ENCODE measurements at regions not wholly inside any gene's neighbourhood (a gene's known extent, or its start where the extent isn't known, plus 50 kb on each side); places are given as distances from the start of the nearest gene placed in this dataset.

DNA sequence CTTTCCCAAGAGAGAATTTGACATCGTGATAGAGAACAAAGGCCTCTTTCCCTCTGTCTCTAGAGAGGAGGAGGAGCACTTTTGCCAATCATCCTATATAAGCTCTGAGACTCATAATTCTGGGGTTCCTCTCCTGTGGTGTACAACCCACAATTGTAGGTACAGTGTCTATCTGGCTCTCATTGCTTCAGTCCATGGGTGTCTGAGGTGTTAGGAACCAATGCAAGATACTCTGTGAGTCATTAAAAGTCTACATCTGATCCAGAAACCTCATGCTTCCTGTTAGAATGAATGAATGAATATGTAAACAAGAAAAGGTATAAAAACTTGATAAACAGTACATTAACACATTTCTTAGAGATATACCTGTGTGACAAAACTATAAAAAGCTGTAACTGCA lies 356.7 kb downstream of the QKI start (continued):
- TF ChIP-seq PRPF4 (IDR thresholded peaks at IDR 0.05; ENCODE audit: insufficient read depth, low read depth, low read length, poor library complexity, severe bottlenecking): no peak
- TF ChIP-seq, protein P1, sequence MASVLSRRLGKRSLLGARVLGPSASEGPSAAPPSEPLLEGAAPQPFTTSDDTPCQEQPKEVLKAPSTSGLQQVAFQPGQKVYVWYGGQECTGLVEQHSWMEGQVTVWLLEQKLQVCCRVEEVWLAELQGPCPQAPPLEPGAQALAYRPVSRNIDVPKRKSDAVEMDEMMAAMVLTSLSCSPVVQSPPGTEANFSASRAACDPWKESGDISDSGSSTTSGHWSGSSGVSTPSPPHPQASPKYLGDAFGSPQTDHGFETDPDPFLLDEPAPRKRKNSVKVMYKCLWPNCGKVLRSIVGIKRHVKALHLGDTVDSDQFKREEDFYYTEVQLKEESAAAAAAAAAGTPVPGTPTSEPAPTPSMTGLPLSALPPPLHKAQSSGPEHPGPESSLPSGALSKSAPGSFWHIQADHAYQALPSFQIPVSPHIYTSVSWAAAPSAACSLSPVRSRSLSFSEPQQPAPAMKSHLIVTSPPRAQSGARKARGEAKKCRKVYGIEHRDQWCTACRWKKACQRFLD (CRISPR knock-in tag; IDR thresholded peaks at IDR 0.05): no peak
- no peak for TF ChIP-seq GTF2F1 (IDR thresholded peaks at IDR 0.05; ENCODE audit: low read depth, low read length)
- no peak for TF ChIP-seq CBFA2T2 (conservative IDR thresholded peaks at IDR 0.05)

DNA sequence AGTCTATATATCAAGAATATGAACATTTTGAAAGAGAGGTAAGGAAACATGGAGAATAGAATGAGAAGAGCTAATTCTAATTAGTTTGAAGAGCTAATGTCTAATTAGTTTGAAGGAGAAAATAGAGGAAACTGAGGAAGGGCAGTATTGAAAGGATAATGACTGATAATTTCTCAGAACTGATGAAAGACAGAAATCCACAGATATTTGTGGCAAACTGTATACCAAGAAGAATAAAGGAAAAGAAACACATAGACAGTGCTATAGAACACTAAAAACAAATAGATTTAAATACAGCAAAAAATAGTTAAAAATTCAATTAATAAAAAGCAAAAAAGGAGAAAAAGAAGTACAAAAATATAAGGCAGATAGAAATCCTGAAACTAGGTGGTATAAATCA lies 354.4 kb downstream of the QKI start:
- H3K4me2 ChIP-seq (ENCODE audit: insufficient read depth, low read length): no peak overlapping the region
- H3K4me1 ChIP-seq (replicated peaks in 1 of 2; ENCODE audit: control insufficient read depth in 2 of 2, insufficient read depth in 2 of 2, low read length in 2 of 2): peaks cover 0 to 8% of the 10 kb centered on the region in 2 experiments; a peak in 2 of 5 replicates
- no peaks in the 10 kb centered on the region for H3K79me2 ChIP-seq (ENCODE audit: control insufficient read depth, insufficient read depth, low read length)
- intact Hi-C loops (cut with micrococcal nuclease): no loop called here
- no peaks in the 10 kb centered on the region for H3K9me3 ChIP-seq (replicated peaks; ENCODE audit: control insufficient read depth, insufficient read depth, low read depth, low read length)
- no peak overlapping the region for H3K9ac ChIP-seq (ENCODE audit: insufficient read depth in 1 of 2, low read depth in 2 of 2, low read length in 2 of 2)
- no peak overlapping the region for H3K4me3 ChIP-seq
- no peaks in the 10 kb centered on the region for H3K36me3 ChIP-seq (ENCODE audit: control insufficient read depth, insufficient read depth, low read length)
- TF ChIP-seq KAT8 (IDR thresholded peaks at IDR 0.05; ENCODE audit: low read depth) (no peak), CBX3 (IDR thresholded peaks at IDR 0.05; ENCODE audit: borderline replicate concordance in 1 of 2, low read length in 2 of 2) (peak in 1 of 2 experiments; percentile 89; a peak in 2 of 3 replicates), TRIM24 (IDR thresholded peaks at IDR 0.05) (0 out of 4 replicates have a peak, but pooled peaks of 1 of the 2 experiments have one; percentile 36), NCOA2 (IDR thresholded peaks at IDR 0.05; ENCODE audit: partially characterized antibody in 2 of 2) (no peak), CEBPB (tag; IDR thresholded peaks at IDR 0.05) (no peak), MEIS2 (IDR thresholded peaks at IDR 0.05; ENCODE audit: partially characterized antibody) (no peak), ZNF507 (tag; conservative IDR thresholded peaks at IDR 0.05) (no peak), THRAP3 (IDR thresholded peaks at IDR 0.05; ENCODE audit: borderline replicate concordance) (no peak), RAD51 (IDR thresholded peaks at IDR 0.05; ENCODE audit: borderline replicate concordance, low read depth) (no peak)
- TF ChIP-seq, protein P2, sequence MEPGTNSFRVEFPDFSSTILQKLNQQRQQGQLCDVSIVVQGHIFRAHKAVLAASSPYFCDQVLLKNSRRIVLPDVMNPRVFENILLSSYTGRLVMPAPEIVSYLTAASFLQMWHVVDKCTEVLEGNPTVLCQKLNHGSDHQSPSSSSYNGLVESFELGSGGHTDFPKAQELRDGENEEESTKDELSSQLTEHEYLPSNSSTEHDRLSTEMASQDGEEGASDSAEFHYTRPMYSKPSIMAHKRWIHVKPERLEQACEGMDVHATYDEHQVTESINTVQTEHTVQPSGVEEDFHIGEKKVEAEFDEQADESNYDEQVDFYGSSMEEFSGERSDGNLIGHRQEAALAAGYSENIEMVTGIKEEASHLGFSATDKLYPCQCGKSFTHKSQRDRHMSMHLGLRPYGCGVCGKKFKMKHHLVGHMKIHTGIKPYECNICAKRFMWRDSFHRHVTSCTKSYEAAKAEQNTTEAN (CRISPR knock-in tag; IDR thresholded peaks at IDR 0.05): no peak
- TF ChIP-seq, protein P3, sequence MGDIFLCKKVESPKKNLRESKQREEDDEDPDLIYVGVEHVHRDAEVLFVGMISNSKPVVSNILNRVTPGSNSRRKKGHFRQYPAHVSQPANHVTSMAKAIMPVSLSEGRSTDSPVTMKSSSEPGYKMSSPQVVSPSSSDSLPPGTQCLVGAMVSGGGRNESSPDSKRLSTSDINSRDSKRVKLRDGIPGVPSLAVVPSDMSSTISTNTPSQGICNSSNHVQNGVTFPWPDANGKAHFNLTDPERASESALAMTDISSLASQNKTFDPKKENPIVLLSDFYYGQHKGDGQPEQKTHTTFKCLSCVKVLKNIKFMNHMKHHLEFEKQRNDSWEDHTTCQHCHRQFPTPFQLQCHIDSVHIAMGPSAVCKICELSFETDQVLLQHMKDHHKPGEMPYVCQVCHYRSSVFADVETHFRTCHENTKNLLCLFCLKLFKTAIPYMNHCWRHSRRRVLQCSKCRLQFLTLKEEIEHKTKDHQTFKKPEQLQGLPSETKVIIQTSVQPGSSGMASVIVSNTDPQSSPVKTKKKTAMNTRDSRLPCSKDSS (IDR thresholded peaks at IDR 0.05; ENCODE audit: low read depth, partially characterized antibody): peak; percentile 18
- H3K27me3 ChIP-seq (ENCODE audit: control insufficient read depth in 2 of 2, insufficient read depth in 2 of 2, low read length in 2 of 2): no peaks in the 10 kb centered on the region
- ChIA-PET POLR2A (no interaction called here), CTCF (ENCODE audit: low intra/inter-chr PET ratio) (no interaction called here)
- H2AFZ ChIP-seq (ENCODE audit: low read depth, low read length): no peak overlapping the region
- no peak for FAIRE-seq
- no peak for DNase-seq (ENCODE audit: extremely low read depth in 1 of 4, low spot score in 3 of 4)
- in situ Hi-C loops (cut with MboI): no loop called here
- BruUV-seq (replicated peaks): no TSS peak
- H3K27ac ChIP-seq (ENCODE audit: extremely low read depth, low read depth, low read length): no peak overlapping the region
- H4K20me1 ChIP-seq (replicated peaks; ENCODE audit: control insufficient read depth, insufficient read depth, low read length): no peaks in the 10 kb centered on the region
- no peak for ATAC-seq
- H3K9me1 ChIP-seq (ENCODE audit: control insufficient read depth, insufficient read depth, low read length): no peaks in the 10 kb centered on the region

Data from K562 (cell line).